NCI-H1436 (cell line): ENCODE measurements at regions not wholly inside any gene's neighbourhood (a gene's known extent, or its start where the extent isn't known, plus 50 kb on each side); places are given as distances from the start of the nearest gene placed in this dataset.
"Not testable (repeated sequence)": the region's sequence is repeated elsewhere in the genome, so short reads cannot be mapped to it uniquely, and the experiment has no call there.

Experiments
- DNase-seq: peaks from one replicate; lab custom pipeline; 2025; lab: John Stamatoyannopoulos, UW

DNA sequence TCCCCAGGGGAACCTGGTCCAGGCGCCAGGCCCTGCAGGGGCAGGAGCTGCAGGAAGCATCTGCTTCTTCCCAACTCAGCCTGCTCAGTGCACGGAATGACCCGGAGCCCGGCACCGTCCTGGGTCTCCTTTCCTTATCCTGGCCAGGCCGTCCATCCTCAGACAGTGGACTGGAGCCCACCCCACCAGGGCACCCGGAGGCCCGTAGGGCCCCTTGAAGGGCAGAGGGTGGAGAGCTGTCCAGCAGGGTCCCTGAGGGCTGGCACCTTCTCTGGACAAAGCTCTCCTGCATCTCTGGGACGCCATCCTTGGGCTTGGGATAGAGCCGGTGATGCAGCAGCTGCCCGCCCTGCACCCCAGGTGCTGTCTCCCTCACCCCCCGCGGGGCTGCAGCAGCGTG, 207.9 kb downstream of the TMEM121 start:
- not testable (repeated sequence) for DNase-seq

DNA sequence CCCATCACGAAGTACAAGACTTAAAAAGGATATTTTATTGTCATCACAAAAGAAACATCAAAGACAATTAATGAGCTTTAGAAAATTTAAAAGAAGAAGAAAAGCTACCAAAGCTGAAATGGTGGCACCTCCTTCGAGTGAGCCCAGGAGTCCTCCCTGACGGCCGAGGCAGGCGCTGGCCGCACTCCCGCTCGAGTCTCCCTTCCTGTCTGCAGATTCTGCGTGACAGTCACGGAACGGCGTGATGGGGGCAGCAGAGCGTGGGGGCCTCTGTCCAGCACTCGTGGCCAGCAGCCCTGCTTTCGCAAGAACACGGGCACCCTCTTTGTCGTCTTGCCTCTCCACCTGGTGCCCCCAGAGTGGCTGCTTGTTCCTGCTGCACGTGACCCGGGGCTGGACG, 209.9 kb downstream of the TMEM121 start:
- DNase-seq: not testable (repeated sequence)

DNA sequence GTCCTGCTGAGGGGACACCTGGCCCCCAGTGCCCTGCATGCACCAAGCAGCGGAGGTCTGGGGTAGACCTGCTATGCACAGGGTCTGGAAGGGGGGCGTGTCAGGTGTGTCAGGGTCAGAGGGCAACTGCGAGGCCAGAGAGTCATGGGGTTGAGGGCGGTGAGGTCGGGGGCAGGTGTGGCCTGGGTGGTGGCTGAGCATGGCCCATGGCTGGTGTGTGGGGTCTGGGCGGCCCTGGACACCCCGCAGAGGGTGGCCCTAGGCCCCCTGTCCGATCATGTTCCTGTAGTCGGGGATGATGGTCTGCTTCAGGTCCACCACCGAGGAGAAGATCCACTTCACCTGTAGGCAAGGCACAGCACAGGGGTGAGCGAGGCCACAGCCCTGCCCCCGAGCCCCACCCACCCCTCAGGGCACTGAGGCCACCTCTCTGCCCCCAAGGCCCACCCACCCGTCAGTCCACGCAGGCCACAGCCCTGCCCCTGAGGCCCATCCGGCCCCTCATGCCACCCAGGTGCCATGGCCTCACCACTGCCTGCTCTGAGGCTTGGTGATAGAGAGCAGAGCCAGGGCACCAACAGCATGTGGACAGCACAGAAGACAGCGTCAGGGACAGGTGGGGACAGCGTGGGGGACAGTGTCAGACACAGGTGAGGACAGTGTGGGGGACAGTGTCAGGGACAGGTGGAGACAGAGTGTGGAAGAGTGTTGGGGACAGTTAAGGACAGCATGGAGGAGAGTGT, 211.3 kb downstream of the TMEM121 start:
- no peak for DNase-seq

GRCh38 chr14:105738638-105739037, 212.3 kb downstream of the TMEM121 start:
- DNase-seq: no peak

DNA sequence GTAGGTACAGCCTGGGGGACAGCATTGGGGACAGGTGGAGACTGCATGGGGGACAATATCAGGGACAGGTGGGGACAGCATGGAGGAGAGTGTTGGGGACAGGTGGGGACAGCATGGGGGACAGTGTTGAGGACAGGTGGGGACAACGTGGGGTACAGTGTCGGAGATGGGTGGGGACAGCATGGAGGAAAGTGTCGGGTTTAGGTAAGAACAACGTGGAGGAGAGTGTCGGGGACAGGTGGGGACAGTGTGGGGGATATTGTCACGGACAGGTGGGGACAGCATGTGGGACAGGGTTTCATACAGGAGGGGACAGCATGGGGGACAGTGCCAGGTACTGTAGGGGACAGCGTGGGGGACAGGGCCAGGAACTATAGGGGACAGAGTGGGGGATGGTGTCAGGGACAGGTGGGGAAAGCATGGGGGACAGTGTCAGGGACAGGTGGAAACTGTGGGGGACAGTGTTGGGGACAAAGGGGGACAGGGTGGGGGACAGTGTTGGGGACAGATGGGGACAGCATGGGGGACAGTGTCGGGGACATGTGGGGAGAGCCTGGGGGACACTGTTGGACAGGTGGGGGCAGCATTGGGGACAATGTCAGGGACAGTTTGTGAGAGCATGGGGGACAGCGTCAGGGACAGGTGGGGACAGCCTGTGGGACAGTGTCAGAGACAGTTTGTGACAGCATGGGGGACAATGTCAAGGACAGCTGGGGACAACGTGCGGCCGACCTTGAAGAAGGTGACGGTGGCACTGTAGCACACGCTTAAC, 213.1 kb downstream of the TMEM121 start:
- DNase-seq: no peak

GRCh38 chr14:105740272-105740671, 213.9 kb downstream of the TMEM121 start:
- not testable (repeated sequence) for DNase-seq

DNA sequence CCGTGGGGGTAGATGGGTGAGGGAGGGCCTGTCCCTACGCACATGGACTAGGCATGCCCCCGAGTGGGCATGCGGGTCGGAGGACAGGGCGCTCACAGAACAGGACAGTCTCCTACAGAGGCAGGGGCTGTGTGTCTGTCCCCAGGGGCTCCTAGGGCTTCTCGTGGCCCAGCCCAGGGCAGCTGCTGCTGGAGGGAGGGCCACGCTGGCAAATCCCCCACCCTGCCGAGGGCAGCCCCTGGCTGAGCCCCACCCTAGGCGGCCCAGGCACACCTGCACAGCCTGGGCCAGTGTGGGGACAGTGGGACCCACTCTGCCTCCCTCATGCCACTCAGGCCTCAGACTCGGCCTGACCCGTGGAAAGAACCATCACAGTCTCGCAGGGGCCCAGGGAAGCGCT, 214.6 kb downstream of the TMEM121 start:
- DNase-seq: not testable (repeated sequence)

GRCh38 chr14:105741707-105742530, 215.5 kb downstream of the TMEM121 start:
- DNase-seq: not testable (repeated sequence)

GRCh38 chr14:105742531-105742848, 216.1 kb downstream of the TMEM121 start:
- no peak for DNase-seq

DNA sequence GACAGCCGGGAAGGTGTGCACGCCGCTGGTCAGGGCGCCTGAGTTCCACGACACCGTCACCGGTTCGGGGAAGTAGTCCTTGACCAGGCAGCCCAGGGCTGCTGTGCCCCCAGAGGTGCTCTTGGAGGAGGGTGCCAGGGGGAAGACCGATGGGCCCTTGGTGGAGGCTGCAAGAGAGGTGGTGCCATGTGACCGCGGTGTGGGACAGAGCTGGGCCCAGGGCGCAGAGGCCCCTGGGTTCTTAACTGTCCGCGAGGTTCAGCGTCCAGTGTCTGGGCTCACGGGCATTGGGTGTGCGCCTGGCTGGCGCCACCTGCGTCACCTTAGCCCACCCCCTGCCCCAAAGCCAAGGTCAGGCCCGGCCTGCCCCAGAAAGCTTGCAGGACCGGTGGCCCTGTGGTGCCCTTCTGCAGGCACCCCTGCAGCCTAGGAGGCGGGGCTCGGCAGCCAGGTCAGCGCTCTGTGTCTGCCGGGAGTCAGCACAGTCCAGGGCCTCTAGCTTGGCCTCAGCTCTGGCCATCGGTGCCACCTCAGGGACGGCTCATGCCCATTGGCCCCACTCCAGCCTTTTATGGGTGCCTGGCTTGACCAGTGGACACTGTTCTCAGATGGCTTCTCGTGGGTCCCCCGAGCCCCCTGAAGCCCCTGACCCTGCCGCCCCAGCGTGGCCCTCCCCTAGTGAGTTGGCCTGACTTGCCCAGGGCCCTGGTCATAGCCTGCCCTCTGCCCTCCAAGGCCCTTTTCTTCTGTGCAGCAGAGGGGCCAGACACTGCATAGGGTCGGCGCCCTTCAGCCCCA, 216.7 kb downstream of the TMEM121 start:
- DNase-seq: not testable (repeated sequence)

GRCh38 chr14:105744213-105744787, 217.9 kb downstream of the TMEM121 start:
- DNase-seq: not testable (repeated sequence)

DNA sequence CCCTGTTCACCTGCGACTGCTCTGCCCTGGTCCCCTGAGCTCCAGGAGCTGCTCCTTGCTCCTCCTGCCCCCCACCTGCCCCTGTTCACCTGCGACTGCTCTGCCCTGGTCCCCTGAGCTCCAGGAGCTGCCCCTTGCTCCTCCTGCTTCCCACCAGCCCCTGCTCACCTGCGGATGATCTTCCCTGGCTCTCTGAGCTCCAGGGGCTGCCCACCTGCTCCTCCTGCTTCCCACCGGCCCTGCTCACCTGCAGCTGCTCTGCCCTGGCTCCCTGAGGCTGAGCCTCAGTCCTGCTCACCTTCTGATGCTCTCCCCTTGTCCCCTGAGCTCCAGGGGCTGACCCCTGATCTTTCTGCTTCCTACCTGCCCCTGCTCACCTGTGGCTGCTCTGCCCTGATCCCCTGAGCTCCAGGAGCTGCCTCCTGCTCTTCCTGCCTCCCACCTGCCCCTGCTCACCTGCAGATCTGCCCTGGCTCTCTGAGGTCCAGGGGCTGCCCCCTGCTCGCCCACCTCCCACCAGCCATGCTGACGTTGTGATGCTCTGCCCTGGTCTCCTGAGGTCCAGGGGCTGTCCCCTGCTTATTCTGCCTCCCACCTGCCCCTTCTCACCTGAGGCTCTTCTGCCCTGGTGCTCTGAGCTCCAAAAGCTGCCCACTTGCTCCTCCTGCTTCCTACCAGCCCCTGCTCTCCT, 219.2 kb downstream of the TMEM121 start:
- no peak for DNase-seq

- DNase-seq: no peak
These were observed 219.7 kb downstream of the TMEM121 start for GRCh38 chr14:105746124-105746514.

- DNase-seq: not testable (repeated sequence)
These were observed 220.6 kb downstream of the TMEM121 start for GRCh38 chr14:105746800-105747502.

GRCh38 chr14:105747503-105748203, 221.3 kb downstream of the TMEM121 start:
- DNase-seq: not testable (repeated sequence)

GRCh38 chr14:105748204-105748578, 221.8 kb downstream of the TMEM121 start:
- no peak for DNase-seq

GRCh38 chr14:105748710-105749109, 222.3 kb downstream of the TMEM121 start:
- not testable (repeated sequence) for DNase-seq

DNA sequence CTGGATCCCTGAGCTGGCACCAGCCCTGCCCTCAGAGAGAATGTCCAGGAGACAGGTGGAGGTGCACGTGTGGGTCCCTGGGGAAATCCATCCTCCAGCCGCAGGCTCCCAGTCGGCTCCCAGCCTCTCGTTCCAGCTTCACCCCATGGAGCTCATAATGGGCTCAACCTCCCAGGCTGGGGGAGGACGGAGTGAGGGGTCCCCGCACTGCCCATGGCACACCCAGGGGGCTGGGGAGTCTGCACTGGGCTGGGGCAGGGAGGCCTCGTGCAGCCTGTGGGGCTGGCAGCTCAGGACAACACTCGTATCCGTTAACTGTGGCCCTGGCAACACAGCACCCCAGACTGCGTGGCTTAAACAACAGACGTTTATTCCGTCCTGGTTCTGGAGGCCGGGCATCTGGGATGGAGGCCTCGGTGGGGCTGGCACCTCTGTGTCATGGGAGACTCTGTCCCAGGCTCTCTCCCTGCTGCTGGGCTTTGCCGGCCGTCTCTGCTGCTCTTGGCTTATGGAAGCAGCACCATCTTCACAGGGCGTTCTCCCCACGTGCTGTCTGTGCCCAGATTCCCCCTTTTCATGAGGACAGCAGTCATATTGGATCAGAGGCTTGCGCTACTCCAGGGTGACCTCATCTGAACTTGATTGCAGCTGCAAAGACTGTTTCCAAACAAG, 223.6 kb downstream of the TMEM121 start:
- not testable (repeated sequence) for DNase-seq

DNA sequence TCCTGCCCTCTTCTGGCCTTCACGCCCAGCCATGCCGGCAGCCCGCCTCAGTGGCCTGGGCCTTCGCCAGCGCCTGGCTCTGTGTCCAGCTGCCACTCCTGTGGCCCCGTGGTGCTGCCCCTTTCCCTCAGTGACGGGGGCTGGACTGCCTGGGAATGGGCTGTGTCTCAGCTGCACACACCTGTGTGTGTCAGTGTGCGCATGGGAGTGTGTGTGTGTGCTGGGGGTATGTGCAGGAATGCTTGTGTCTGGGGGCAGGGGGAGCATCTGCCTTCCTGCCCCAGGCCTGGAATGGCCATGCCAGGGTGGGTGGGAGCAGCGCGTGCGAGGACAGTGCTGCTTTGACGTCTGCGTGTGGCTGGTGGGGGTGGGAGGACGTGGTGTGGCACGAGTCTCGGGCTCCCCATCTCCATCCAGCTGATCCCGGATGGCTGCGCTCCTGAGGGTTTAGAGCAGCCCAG, 224.9 kb downstream of the TMEM121 start:
- not testable (repeated sequence) for DNase-seq
